Psoas muscle (tissue), 7 donors: ENCODE measurements at regions not wholly inside any gene's neighbourhood (a gene's known extent, or its start where the extent isn't known, plus 50 kb on each side); places are given as distances from the start of the nearest gene placed in this dataset.

Source experiments
- ATAC-seq, 4 donors: fragments of 200-7000 bp; cut with Tn5 transposase; one replicate each; pipeline ENCODE4 v1.9.1; 2020; ENCODE audit warnings: moderate library complexity in 3 of 4, mild to moderate bottlenecking in 2 of 4
- DNase-seq, 2 donors: peaks; one replicate each; pipeline ENCODE4 v3.0.0-alpha.2; 2020
- H3K27ac ChIP-seq: fragments of 200-600 bp; one replicate; pipeline ENCODE4 v1.8.0; 2022
- H3K27me3 ChIP-seq, 3 donors: fragments of 200-600 bp in 1 of 3; one replicate each; pipeline versions ENCODE4 v1.6.1 to v1.8.0; 2013 to 2022; ENCODE audit warnings: low read length in 2 of 3, mild to moderate bottlenecking in 2 of 3, moderate library complexity in 1 of 3; ENCODE audit not compliant: insufficient read depth in 3 of 3
- H3K36me3 ChIP-seq, 2 donors: fragments of 200-600 bp in 1 of 2; one replicate each; pipeline versions ENCODE4 v1.6.1 to v1.8.0; 2013 to 2022; ENCODE audit warnings: low read depth in 1 of 2, mild to moderate bottlenecking in 1 of 2, moderate library complexity in 1 of 2; ENCODE audit not compliant: insufficient read depth in 1 of 2
- H3K4me1 ChIP-seq: fragments of 200-600 bp; one replicate; pipeline ENCODE4 v1.8.0; 2022
- H3K4me3 ChIP-seq: fragments of 200-600 bp; one replicate; pipeline ENCODE4 v1.8.0; 2022; ENCODE audit warnings: mild to moderate bottlenecking
- H3K9me3 ChIP-seq: fragments of 200-600 bp; one replicate; pipeline ENCODE4 v1.8.0; 2022
- WGBS, 3 donors: extraction: QIAGEN DNeasy Blood & Tissue Kit; methylation state at CpG; one replicate each; pipeline versions ENCODE4 v1.1.6 to v1.1.7; 2013; 5-methylcytosine and 5-hydroxymethylcytosine counted together
- intact Hi-C, 2 donors: fragments of 100-400 bp; cut with DNase I; formaldehyde crosslinking; loops; one replicate each; pipeline versions ENCODE4 v1.11.0 to v1.14.2; 2022
- TF ChIP-seq, protein P1 (sequence below): fragments of 200-600 bp; IDR thresholded peaks from one replicate; pipeline ENCODE4 v1.8.0; 2022; ENCODE audit warnings: antibody characterized with exemption
- donor health status: healthy with polysubstance abuse.
- donor health status: DM: no; HTN: no; CAD: no; lungs with moderate emphysema.
- donor health status: Bipolar disorder and iron deficiency.
- donor health status: healthy.
- donor health status: DM: yes; HTN: yes; CAD: no.
- donor health status: DM: no; HTN: no; CAD: no.
- donor health status: DM: yes; HTN: yes; CAD: no.

GRCh38 chr11:32161293-32161692 lies 70.4 kb downstream of the RCN1 start:
- ATAC-seq (no peak), DNase-seq (no peak)
- Histone ChIP-seq H3K27me3 (peaks cover 0 to 4% (median 2%) of the 10 kb centered on the region in 3 donors), H3K4me3 (no peak overlapping the region), H3K27ac (no peak overlapping the region), H3K36me3 (no peaks in the 10 kb centered on the region), H3K4me1 (no peaks in the 10 kb centered on the region), H3K9me3 (no peaks in the 10 kb centered on the region)
- TF ChIP-seq, protein P1, sequence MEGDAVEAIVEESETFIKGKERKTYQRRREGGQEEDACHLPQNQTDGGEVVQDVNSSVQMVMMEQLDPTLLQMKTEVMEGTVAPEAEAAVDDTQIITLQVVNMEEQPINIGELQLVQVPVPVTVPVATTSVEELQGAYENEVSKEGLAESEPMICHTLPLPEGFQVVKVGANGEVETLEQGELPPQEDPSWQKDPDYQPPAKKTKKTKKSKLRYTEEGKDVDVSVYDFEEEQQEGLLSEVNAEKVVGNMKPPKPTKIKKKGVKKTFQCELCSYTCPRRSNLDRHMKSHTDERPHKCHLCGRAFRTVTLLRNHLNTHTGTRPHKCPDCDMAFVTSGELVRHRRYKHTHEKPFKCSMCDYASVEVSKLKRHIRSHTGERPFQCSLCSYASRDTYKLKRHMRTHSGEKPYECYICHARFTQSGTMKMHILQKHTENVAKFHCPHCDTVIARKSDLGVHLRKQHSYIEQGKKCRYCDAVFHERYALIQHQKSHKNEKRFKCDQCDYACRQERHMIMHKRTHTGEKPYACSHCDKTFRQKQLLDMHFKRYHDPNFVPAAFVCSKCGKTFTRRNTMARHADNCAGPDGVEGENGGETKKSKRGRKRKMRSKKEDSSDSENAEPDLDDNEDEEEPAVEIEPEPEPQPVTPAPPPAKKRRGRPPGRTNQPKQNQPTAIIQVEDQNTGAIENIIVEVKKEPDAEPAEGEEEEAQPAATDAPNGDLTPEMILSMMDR, result no peak
- intact Hi-C loops, result no loop called here
- 72 to 81% (median 78%) methylated on average over 4 of the region's 4 CpGs for WGBS, 3 donors

GRCh38 chr11:32162351-32162750 lies 71.5 kb downstream of the RCN1 start:
- DNase-seq, result no peak
- TF ChIP-seq, protein P1, result no peak
- WGBS, 3 donors, result 30 to 32% (median 31%) methylated on average over 4 of the region's 4 CpGs

GRCh38 chr11:32162906-32163305 lies 72.0 kb downstream of the RCN1 start:
- peaks cover 0 to 7% (median 0%) of the 10 kb centered on the region in 3 donors for H3K27me3 ChIP-seq
- no peak overlapping the region for H3K4me3 ChIP-seq
- H3K9me3 ChIP-seq, result no peaks in the 10 kb centered on the region
- no peak for ATAC-seq
- no peak for DNase-seq
- no peaks in the 10 kb centered on the region for H3K4me1 ChIP-seq
- no peaks in the 10 kb centered on the region for H3K36me3 ChIP-seq
- TF ChIP-seq, protein P1, result no peak
- WGBS, 3 donors, result 72 to 79% (median 79%) methylated on average over 5 of the region's 5 CpGs
- intact Hi-C loops, result no loop called here
- no peak overlapping the region for H3K27ac ChIP-seq

More at GRCh38 chr11:32162351-32162750, 71.5 kb downstream of the RCN1 start:
- peaks cover 0 to 4% (median 0%) of the 10 kb centered on the region in 3 donors for H3K27me3 ChIP-seq
- no peaks in the 10 kb centered on the region for H3K36me3 ChIP-seq
- no peaks in the 10 kb centered on the region for H3K9me3 ChIP-seq
- no peak overlapping the region for H3K27ac ChIP-seq
- ATAC-seq, result no peak
- no peaks in the 10 kb centered on the region for H3K4me1 ChIP-seq
- H3K4me3 ChIP-seq, result no peak overlapping the region
- intact Hi-C loops, result no loop called here

DNA sequence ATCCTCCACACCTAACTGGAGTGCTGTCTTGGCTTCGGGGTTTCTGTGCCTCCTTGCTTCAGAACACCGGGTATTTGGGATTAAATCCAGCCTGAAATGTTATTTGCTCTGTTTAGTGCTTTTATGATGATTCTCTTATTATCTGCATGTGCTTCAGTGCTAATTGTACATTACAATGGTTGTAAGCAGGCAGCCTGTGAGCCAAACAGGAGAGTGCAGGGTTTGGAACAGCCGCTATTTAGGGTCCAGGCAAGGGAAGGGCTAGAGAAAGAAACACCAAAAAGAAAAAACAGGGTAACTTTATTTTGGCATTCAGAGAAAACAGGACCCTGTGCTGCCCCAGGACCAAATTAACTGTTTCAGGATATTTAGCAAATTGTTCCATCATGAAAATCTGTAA lies 72.7 kb downstream of the RCN1 start:
- Histone ChIP-seq H3K36me3 (no peaks in the 10 kb centered on the region), H3K4me3 (no peak overlapping the region), H3K4me1 (no peaks in the 10 kb centered on the region), H3K27me3 (peaks cover 0 to 7% (median 4%) of the 10 kb centered on the region in 3 donors), H3K9me3 (no peaks in the 10 kb centered on the region), H3K27ac (no peak overlapping the region)
- 73 to 85% (median 75%) methylated on average over 3 of the region's 3 CpGs for WGBS, 3 donors
- TF ChIP-seq, protein P1, result no peak
- ATAC-seq, result no peak
- intact Hi-C loops, result no loop called here
- DNase-seq, result no peak

DNA sequence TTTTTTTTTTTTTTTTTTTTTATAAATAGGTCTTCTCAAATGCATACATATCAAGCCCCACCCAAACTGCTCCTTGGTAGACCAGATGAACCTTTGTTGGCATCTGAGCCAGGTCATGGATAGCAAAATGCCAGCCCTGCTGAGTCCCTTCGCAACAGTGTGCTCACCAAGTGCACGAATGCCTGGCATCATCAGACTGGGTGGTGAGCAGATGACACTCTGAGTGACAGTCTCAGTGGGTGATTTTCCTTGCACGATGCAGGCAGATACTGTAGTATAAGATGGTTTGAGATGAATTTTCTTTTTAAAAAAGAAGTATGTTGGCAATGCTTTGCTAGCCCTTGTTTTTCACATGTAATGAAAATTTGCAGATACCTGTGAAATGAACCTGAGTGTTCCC lies 74.0 kb downstream of the RCN1 start:
- no peaks in the 10 kb centered on the region for H3K9me3 ChIP-seq
- no peaks in the 10 kb centered on the region for H3K36me3 ChIP-seq
- WGBS, 3 donors, result 84 to 88% (median 86%) methylated on average over 3 of the region's 3 CpGs
- H3K4me3 ChIP-seq, result no peak overlapping the region
- TF ChIP-seq, protein P1, result no peak
- H3K27ac ChIP-seq, result no peak overlapping the region
- intact Hi-C loops, result no loop called here
- H3K27me3 ChIP-seq, result peaks cover 0 to 7% (median 6%) of the 10 kb centered on the region in 3 donors
- ATAC-seq, result no peak
- H3K4me1 ChIP-seq, result no peaks in the 10 kb centered on the region
- no peak for DNase-seq
